ENCODE measurements at regions not wholly inside any gene's neighbourhood (a gene's known extent, or its start where the extent isn't known, plus 50 kb on each side); places are given as distances from the start of the nearest gene placed in this dataset.

DNA sequence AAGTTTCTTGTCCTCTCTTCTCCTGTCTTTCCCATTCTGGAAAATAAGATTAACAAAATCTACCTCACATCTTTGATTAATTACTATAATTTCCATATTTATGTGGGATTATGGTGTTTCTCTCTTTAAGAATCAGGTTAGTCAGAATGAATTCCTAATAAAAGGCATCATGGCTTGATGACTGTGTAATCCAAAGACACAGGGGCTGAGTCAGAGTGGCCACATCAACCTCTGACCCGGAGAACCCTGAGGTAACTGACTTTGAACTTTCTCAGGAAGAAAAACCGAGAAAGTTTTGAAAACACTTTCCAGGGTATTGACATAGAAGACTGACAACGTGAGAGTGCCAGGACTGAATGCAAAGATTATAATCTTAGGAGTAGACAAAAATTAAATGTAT, 170.3 kb upstream of the MCTP2 start:
- H3K4me3 ChIP-seq (ENCODE audit: low read length) = no peak overlapping the region
- no peak overlapping the region for H2BK5ac ChIP-seq (ENCODE audit: low read length)
- H3K27me3 ChIP-seq (ENCODE audit: insufficient read depth, low read length, poor library complexity) = no peaks in the 10 kb centered on the region
- no peak overlapping the region for H2BK15ac ChIP-seq (replicated peaks; ENCODE audit: low read depth)
- no peaks in the 10 kb centered on the region for H3K79me1 ChIP-seq (ENCODE audit: low read length)
- H2BK120ac ChIP-seq (ENCODE audit: low read depth, low read length) = no peak overlapping the region
- no peak overlapping the region for H3K4me2 ChIP-seq (ENCODE audit: low read length)
- H2AK5ac ChIP-seq (ENCODE audit: low read length) = no peak overlapping the region
- no peaks in the 10 kb centered on the region for H3K4me1 ChIP-seq (ENCODE audit: control insufficient read depth, low read depth, low read length)
- no peak for DNase-seq
- no peak overlapping the region for H4K5ac ChIP-seq (ENCODE audit: low read length)
- H3K56ac ChIP-seq (ENCODE audit: low read length) = no peak overlapping the region
- no peak overlapping the region for H3K9ac ChIP-seq (ENCODE audit: low read length)
- H3K4ac ChIP-seq (ENCODE audit: low read depth, low read length) = no peak overlapping the region
- no CpG with 5 or more reads among the region's 3 CpGs for WGBS (ENCODE audit: extremely low coverage, insufficient coverage, low lambda C conversion rate)
- no peak overlapping the region for H3K23ac ChIP-seq (ENCODE audit: low read length)
- no peaks in the 10 kb centered on the region for H3K79me2 ChIP-seq (ENCODE audit: control insufficient read depth, insufficient read depth, low read length)
- H3K27ac ChIP-seq (ENCODE audit: low read depth, low read length) = no peak overlapping the region
- H3K18ac ChIP-seq (ENCODE audit: low read length) = no peak overlapping the region
- no peaks in the 10 kb centered on the region for H3K36me3 ChIP-seq (ENCODE audit: control insufficient read depth, insufficient read depth, low read length)
- no peak overlapping the region for H4K8ac ChIP-seq (ENCODE audit: low read depth, low read length)

- H3K18ac ChIP-seq (ENCODE audit: low read length) = no peak overlapping the region
- no peaks in the 10 kb centered on the region for H3K79me2 ChIP-seq (ENCODE audit: control insufficient read depth, insufficient read depth, low read length)
- H3K27ac ChIP-seq (ENCODE audit: low read depth, low read length) = no peak overlapping the region
- H4K8ac ChIP-seq (ENCODE audit: low read depth, low read length) = no peak overlapping the region
- H3K4me1 ChIP-seq (ENCODE audit: control insufficient read depth, low read depth, low read length) = no peaks in the 10 kb centered on the region
- H3K4me2 ChIP-seq (ENCODE audit: low read length) = no peak overlapping the region
- no peak overlapping the region for H3K56ac ChIP-seq (ENCODE audit: low read length)
- H3K4me3 ChIP-seq (ENCODE audit: low read length) = no peak overlapping the region
- H2AK5ac ChIP-seq (ENCODE audit: low read length) = no peak overlapping the region
- no peak overlapping the region for H4K5ac ChIP-seq (ENCODE audit: low read length)
- H2BK120ac ChIP-seq (ENCODE audit: low read depth, low read length) = no peak overlapping the region
- H3K36me3 ChIP-seq (ENCODE audit: control insufficient read depth, insufficient read depth, low read length) = no peaks in the 10 kb centered on the region
- no peaks in the 10 kb centered on the region for H3K79me1 ChIP-seq (ENCODE audit: low read length)
- H2BK15ac ChIP-seq (replicated peaks; ENCODE audit: low read depth) = no peak overlapping the region
- H3K27me3 ChIP-seq (ENCODE audit: insufficient read depth, low read length, poor library complexity) = no peaks in the 10 kb centered on the region
- WGBS (ENCODE audit: extremely low coverage, insufficient coverage, low lambda C conversion rate) = no CpG with 5 or more reads among the region's 3 CpGs
- H3K9ac ChIP-seq (ENCODE audit: low read length) = no peak overlapping the region
- no peak overlapping the region for H3K23ac ChIP-seq (ENCODE audit: low read length)
- no peak overlapping the region for H3K4ac ChIP-seq (ENCODE audit: low read depth, low read length)
- no peak overlapping the region for H2BK5ac ChIP-seq (ENCODE audit: low read length)
- no peak for DNase-seq
Measured at GRCh38 chr15:94059013-94059587, 172.3 kb upstream of the MCTP2 start.

- Histone ChIP-seq H3K36me3 (ENCODE audit: control insufficient read depth, insufficient read depth, low read length) (no peaks in the 10 kb centered on the region), H2BK120ac (ENCODE audit: low read depth, low read length) (no peak overlapping the region), H4K8ac (ENCODE audit: low read depth, low read length) (no peak overlapping the region), H2BK15ac (replicated peaks; ENCODE audit: low read depth) (no peak overlapping the region), H2BK5ac (ENCODE audit: low read length) (no peak overlapping the region), H3K4me3 (ENCODE audit: low read length) (no peak overlapping the region), H3K9ac (ENCODE audit: low read length) (no peak overlapping the region), H3K79me1 (ENCODE audit: low read length) (no peaks in the 10 kb centered on the region), H3K4ac (ENCODE audit: low read depth, low read length) (no peak overlapping the region), H4K5ac (ENCODE audit: low read length) (no peak overlapping the region), H3K23ac (ENCODE audit: low read length) (no peak overlapping the region), H3K56ac (ENCODE audit: low read length) (no peak overlapping the region), H3K79me2 (ENCODE audit: control insufficient read depth, insufficient read depth, low read length) (no peaks in the 10 kb centered on the region), H2AK5ac (ENCODE audit: low read length) (no peak overlapping the region), H3K27ac (ENCODE audit: low read depth, low read length) (no peak overlapping the region), H3K4me1 (ENCODE audit: control insufficient read depth, low read depth, low read length) (no peaks in the 10 kb centered on the region), H3K18ac (ENCODE audit: low read length) (no peak overlapping the region), H3K27me3 (ENCODE audit: insufficient read depth, low read length, poor library complexity) (no peaks in the 10 kb centered on the region), H3K4me2 (ENCODE audit: low read length) (no peak overlapping the region)
- DNase-seq = no peak
- whole genome bisulfite sequencing (ENCODE audit: extremely low coverage, insufficient coverage, low lambda C conversion rate) = no CpG with 5 or more reads among the region's 1 CpG
Measured at GRCh38 chr15:94057305-94057704, 174.1 kb upstream of the MCTP2 start.

DNA sequence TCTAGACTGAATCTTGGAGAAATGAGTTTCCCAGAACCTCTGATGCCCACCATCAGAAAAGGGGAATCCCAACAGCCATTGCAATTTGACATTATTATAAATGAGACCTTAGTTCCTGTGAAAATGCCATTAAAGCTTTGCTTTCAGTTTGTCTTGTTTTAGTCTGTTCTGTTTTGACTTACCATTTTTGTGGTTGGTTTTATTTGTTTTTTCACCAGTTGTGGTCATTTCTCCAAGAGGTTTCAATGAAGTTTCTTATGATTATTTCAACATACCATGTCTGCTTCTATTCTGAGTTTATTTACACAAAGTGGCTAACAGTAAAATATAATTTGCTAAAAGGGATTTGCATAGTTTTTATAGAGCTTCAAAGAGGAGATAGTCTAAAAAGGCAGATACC, 175.0 kb upstream of the MCTP2 start:
- no peak for DNase-seq
- H3K23ac ChIP-seq (ENCODE audit: low read length) = no peak overlapping the region

GRCh38 chr15:94053626-94054025, 177.7 kb upstream of the MCTP2 start:
- H3K23ac ChIP-seq (ENCODE audit: low read length) = no peak overlapping the region
- H3K27me3 ChIP-seq (ENCODE audit: insufficient read depth, low read length, poor library complexity) = no peaks in the 10 kb centered on the region
- H3K4me1 ChIP-seq (ENCODE audit: control insufficient read depth, low read depth, low read length) = no peaks in the 10 kb centered on the region
- DNase-seq = no peak
- H3K4me3 ChIP-seq (ENCODE audit: low read length) = no peak overlapping the region
- H3K79me1 ChIP-seq (ENCODE audit: low read length) = no peaks in the 10 kb centered on the region
- H3K4ac ChIP-seq (ENCODE audit: low read depth, low read length) = no peak overlapping the region
- H2AK5ac ChIP-seq (ENCODE audit: low read length) = no peak overlapping the region
- no peak overlapping the region for H4K8ac ChIP-seq (ENCODE audit: low read depth, low read length)
- H2BK120ac ChIP-seq (ENCODE audit: low read depth, low read length) = no peak overlapping the region
- no peak overlapping the region for H3K27ac ChIP-seq (ENCODE audit: low read depth, low read length)
- no peak overlapping the region for H2BK15ac ChIP-seq (replicated peaks; ENCODE audit: low read depth)
- no peak overlapping the region for H3K4me2 ChIP-seq (ENCODE audit: low read length)
- H4K5ac ChIP-seq (ENCODE audit: low read length) = no peak overlapping the region
- no peak overlapping the region for H2BK5ac ChIP-seq (ENCODE audit: low read length)
- no peak overlapping the region for H3K9ac ChIP-seq (ENCODE audit: low read length)
- H3K18ac ChIP-seq (ENCODE audit: low read length) = no peak overlapping the region
- H3K79me2 ChIP-seq (ENCODE audit: control insufficient read depth, insufficient read depth, low read length) = no peaks in the 10 kb centered on the region
- H3K36me3 ChIP-seq (ENCODE audit: control insufficient read depth, insufficient read depth, low read length) = no peaks in the 10 kb centered on the region
- no peak overlapping the region for H3K56ac ChIP-seq (ENCODE audit: low read length)

More for the DNA sequence above, 175.0 kb upstream of the MCTP2 start:
- H4K8ac ChIP-seq (ENCODE audit: low read depth, low read length) = no peak overlapping the region
- H4K5ac ChIP-seq (ENCODE audit: low read length) = no peak overlapping the region
- no peak overlapping the region for H3K27ac ChIP-seq (ENCODE audit: low read depth, low read length)
- H3K4ac ChIP-seq (ENCODE audit: low read depth, low read length) = no peak overlapping the region
- no peaks in the 10 kb centered on the region for H3K4me1 ChIP-seq (ENCODE audit: control insufficient read depth, low read depth, low read length)
- no peak overlapping the region for H2BK5ac ChIP-seq (ENCODE audit: low read length)
- no peaks in the 10 kb centered on the region for H3K79me2 ChIP-seq (ENCODE audit: control insufficient read depth, insufficient read depth, low read length)
- H2BK15ac ChIP-seq (replicated peaks; ENCODE audit: low read depth) = no peak overlapping the region
- no peak overlapping the region for H3K56ac ChIP-seq (ENCODE audit: low read length)
- H3K4me3 ChIP-seq (ENCODE audit: low read length) = no peak overlapping the region
- H3K27me3 ChIP-seq (ENCODE audit: insufficient read depth, low read length, poor library complexity) = no peaks in the 10 kb centered on the region
- H2AK5ac ChIP-seq (ENCODE audit: low read length) = no peak overlapping the region
- H3K36me3 ChIP-seq (ENCODE audit: control insufficient read depth, insufficient read depth, low read length) = no peaks in the 10 kb centered on the region
- H3K9ac ChIP-seq (ENCODE audit: low read length) = no peak overlapping the region
- H3K4me2 ChIP-seq (ENCODE audit: low read length) = no peak overlapping the region
- no peaks in the 10 kb centered on the region for H3K79me1 ChIP-seq (ENCODE audit: low read length)
- no peak overlapping the region for H2BK120ac ChIP-seq (ENCODE audit: low read depth, low read length)
- H3K18ac ChIP-seq (ENCODE audit: low read length) = no peak overlapping the region

DNA sequence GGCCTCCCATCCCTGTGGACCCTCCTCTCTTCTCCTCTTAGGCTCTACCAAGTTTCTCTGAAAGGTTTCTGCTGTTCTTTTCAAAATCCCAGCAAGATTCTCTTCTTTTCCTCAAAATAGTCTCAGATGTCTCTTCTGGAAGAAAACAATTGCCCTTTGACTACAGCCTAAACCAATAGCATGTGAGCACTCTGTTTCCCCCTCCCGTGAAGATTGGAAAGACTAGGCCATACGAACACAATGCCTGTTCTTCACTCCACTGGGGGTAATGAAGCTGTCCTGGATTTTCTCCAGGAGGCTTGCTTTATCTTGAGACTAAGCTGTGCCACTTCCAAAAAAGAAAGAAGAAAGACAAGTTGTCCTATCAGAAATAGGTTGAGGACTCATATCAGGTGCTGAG, 178.7 kb upstream of the MCTP2 start:
- no peak overlapping the region for H3K9ac ChIP-seq (ENCODE audit: low read length)
- H3K79me2 ChIP-seq (ENCODE audit: control insufficient read depth, insufficient read depth, low read length) = no peaks in the 10 kb centered on the region
- H3K27ac ChIP-seq (ENCODE audit: low read depth, low read length) = no peak overlapping the region
- H3K36me3 ChIP-seq (ENCODE audit: control insufficient read depth, insufficient read depth, low read length) = no peaks in the 10 kb centered on the region
- H2AK5ac ChIP-seq (ENCODE audit: low read length) = no peak overlapping the region
- no peaks in the 10 kb centered on the region for H3K4me1 ChIP-seq (ENCODE audit: control insufficient read depth, low read depth, low read length)
- H2BK15ac ChIP-seq (replicated peaks; ENCODE audit: low read depth) = no peak overlapping the region
- no CpG with 5 or more reads among the region's 2 CpGs for WGBS (ENCODE audit: extremely low coverage, insufficient coverage, low lambda C conversion rate)
- H3K56ac ChIP-seq (ENCODE audit: low read length) = no peak overlapping the region
- H3K27me3 ChIP-seq (ENCODE audit: insufficient read depth, low read length, poor library complexity) = no peaks in the 10 kb centered on the region
- H3K4me2 ChIP-seq (ENCODE audit: low read length) = no peak overlapping the region
- H4K5ac ChIP-seq (ENCODE audit: low read length) = no peak overlapping the region
- H3K4ac ChIP-seq (ENCODE audit: low read depth, low read length) = no peak overlapping the region
- H4K8ac ChIP-seq (ENCODE audit: low read depth, low read length) = no peak overlapping the region
- H3K23ac ChIP-seq (ENCODE audit: low read length) = no peak overlapping the region
- H2BK5ac ChIP-seq (ENCODE audit: low read length) = no peak overlapping the region
- H3K79me1 ChIP-seq (ENCODE audit: low read length) = no peaks in the 10 kb centered on the region
- H3K18ac ChIP-seq (ENCODE audit: low read length) = no peak overlapping the region
- H3K4me3 ChIP-seq (ENCODE audit: low read length) = no peak overlapping the region
- DNase-seq = no peak
- H2BK120ac ChIP-seq (ENCODE audit: low read depth, low read length) = no peak overlapping the region
